ENCODE measurements at regions not wholly inside any gene's neighbourhood (a gene's known extent, or its start where the extent isn't known, plus 50 kb on each side); places are given as distances from the start of the nearest gene placed in this dataset.

DNA sequence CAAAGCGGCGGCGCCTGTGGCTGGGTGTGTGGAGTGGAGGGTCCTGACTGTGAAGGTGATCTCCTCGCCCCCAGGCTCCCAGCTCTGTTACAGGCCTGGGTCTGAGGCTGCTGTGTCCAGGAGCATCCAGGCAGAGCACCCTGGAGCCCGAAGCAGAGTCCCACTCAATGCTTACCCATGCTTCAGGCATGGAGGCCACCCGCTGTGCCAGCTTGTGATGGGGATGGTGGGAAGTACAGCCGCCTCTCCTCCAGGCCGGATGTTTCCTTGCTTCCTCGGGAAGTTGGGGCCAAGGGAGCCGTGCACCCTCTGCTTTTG, 255.9 kb upstream of the IRX1 start:
- no peak for DNase-seq
- Histone ChIP-seq H3K27me3 (no peaks in the 10 kb centered on the region), H3K27ac (no peak overlapping the region), H3K4me1 (no peaks in the 10 kb centered on the region), H3K4me3 (no peak overlapping the region), H3K36me3 (no peaks in the 10 kb centered on the region), H3K9me3 (no peaks in the 10 kb centered on the region)
- ATAC-seq, result no peak
- TF ChIP-seq, protein P1, sequence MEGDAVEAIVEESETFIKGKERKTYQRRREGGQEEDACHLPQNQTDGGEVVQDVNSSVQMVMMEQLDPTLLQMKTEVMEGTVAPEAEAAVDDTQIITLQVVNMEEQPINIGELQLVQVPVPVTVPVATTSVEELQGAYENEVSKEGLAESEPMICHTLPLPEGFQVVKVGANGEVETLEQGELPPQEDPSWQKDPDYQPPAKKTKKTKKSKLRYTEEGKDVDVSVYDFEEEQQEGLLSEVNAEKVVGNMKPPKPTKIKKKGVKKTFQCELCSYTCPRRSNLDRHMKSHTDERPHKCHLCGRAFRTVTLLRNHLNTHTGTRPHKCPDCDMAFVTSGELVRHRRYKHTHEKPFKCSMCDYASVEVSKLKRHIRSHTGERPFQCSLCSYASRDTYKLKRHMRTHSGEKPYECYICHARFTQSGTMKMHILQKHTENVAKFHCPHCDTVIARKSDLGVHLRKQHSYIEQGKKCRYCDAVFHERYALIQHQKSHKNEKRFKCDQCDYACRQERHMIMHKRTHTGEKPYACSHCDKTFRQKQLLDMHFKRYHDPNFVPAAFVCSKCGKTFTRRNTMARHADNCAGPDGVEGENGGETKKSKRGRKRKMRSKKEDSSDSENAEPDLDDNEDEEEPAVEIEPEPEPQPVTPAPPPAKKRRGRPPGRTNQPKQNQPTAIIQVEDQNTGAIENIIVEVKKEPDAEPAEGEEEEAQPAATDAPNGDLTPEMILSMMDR (IDR thresholded peaks at IDR 0.05), result no peak
- intact Hi-C loops (cut with DNase I), result no loop called here

DNA sequence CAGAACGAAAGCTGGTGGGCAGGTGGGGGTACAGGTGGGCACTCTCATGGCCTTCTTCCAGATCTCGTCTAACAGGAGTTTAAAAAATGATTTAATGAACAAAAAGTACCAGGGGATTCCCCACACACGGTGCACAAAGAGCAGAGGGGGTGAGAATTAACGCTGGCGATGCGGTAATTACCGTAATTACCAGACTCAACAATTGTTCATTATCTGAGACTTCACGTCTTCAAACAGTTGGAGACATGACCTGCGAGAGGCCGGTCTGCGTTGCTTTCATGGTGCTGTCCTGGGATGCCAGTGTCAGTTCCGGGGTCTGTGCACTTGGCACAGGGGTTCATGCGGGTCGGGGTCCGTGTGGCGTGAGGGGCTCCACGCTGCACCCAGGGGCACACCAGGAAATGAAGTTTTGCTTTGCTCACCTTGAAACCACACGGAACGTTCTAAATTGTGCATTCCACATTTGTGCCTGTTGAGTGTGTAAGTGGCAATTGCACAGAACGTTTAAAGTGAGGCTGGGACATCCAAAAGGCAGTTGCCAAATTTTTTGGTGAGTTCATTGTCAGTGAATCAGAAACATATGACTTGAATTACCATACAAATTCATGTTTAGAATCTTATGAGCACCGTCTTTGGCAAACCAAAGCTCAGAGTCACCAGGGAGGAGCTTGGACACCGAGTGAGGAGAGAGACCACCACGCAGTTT, 256.4 kb upstream of the IRX1 start:
- Histone ChIP-seq H3K27me3 (no peaks in the 10 kb centered on the region), H3K4me1 (no peaks in the 10 kb centered on the region), H3K9me3 (no peaks in the 10 kb centered on the region), H3K4me3 (no peak overlapping the region), H3K27ac (no peak overlapping the region), H3K36me3 (no peaks in the 10 kb centered on the region)
- no peak for DNase-seq
- no peak for ATAC-seq
- TF ChIP-seq, protein P1 (IDR thresholded peaks at IDR 0.05), result no peak
- intact Hi-C loops (cut with DNase I), result no loop called here

DNA sequence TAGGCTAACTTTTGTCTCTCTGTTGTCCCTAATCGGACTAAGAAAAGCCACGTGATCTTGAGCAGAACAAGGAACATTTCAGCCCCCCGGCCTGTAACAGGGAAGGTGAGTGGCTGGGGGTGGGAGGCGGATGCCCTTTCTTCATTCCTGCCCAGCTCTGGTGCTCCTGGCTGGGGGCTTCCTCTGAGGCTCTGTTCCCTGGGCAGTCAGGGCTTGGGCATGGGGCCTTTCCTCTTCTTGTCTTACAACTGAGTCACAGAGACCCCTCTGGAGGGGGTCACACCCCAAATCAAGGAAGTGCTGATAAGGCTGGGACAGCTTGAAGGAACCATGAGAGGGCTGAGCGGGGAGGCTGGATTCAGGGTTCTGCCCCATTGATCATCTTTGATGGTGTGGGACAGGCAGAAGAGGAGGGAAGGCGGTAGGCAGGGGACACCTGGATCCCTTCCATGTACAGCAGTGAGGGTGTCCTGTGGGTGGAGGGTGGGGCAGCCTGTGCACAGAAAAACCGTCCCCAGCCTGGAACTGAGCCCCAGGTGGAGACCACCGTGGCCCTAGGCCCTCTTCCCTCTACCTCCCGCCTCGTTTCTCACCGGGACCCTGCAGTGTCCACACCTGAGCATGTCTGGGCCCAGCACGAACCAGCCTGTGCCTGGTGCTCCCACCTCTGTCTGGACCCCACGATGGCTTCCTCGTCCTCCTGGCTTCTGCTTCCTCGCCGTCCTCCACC, 257.7 kb upstream of the IRX1 start:
- no peak for DNase-seq
- Histone ChIP-seq H3K27me3 (no peaks in the 10 kb centered on the region), H3K4me1 (no peaks in the 10 kb centered on the region), H3K9me3 (no peaks in the 10 kb centered on the region), H3K4me3 (no peak overlapping the region), H3K36me3 (no peaks in the 10 kb centered on the region), H3K27ac (no peak overlapping the region)
- TF ChIP-seq, protein P1 (IDR thresholded peaks at IDR 0.05), result no peak
- intact Hi-C loops (cut with DNase I), result no loop called here
- no peak for ATAC-seq

DNA sequence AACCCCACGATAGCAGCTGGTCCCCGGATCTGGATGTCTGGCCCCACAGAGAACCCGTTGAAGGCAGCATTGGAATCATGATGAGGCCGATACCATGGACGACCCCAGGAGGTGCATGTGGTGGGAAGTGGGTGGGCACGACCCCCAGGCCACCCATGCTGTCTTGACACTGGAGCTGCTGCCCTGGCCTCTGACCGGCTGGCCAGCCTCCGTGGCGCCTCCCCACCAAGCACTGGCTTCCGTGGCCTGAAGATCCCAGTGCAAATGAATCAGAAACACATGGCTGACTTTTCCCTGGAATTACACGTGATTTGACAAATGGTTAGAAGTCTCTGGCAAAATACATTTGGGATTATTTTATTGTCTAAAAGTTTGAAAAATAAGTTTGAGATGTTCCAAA, 259.0 kb upstream of the IRX1 start:
- TF ChIP-seq, protein P1 (IDR thresholded peaks at IDR 0.05), result no peak
- no peak for ATAC-seq

DNA sequence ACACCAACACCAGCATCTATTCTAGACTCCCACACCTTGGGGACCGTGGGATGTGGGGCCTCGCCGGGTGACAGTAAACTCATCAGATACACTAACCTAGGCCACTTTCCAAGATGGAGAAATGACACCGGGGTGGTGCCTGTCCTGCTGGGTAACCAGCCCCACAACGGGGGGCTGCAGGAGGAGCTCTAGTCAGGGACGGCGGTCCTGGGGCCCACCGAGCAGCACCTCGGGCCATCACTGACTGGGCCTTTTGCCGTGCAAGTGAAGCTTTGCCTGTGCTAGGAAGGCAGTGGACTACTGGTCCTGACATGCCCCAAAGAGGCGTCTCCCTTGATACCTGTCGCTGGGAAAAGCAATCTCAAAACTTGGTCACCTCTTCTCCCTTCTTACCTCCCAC, 260.3 kb upstream of the IRX1 start:
- no peak overlapping the region for H3K4me3 ChIP-seq
- DNase-seq (no peak), ATAC-seq (no peak)
- no peaks in the 10 kb centered on the region for H3K27me3 ChIP-seq
- TF ChIP-seq, protein P1 (IDR thresholded peaks at IDR 0.05), result no peak
- no peak overlapping the region for H3K27ac ChIP-seq
- no peaks in the 10 kb centered on the region for H3K4me1 ChIP-seq
- intact Hi-C loops (cut with DNase I), result no loop called here
- H3K36me3 ChIP-seq, result no peaks in the 10 kb centered on the region
- no peaks in the 10 kb centered on the region for H3K9me3 ChIP-seq

More for the DNA sequence above, 259.0 kb upstream of the IRX1 start:
- Histone ChIP-seq H3K36me3 (no peaks in the 10 kb centered on the region), H3K4me3 (no peak overlapping the region), H3K27ac (no peak overlapping the region), H3K27me3 (no peaks in the 10 kb centered on the region), H3K9me3 (no peaks in the 10 kb centered on the region), H3K4me1 (no peaks in the 10 kb centered on the region)
- intact Hi-C loops (cut with DNase I), result no loop called here
- no peak for DNase-seq

Data from upper lobe of right lung (tissue), 1 donor.